Panc1 (cell line): ENCODE measurements at regions not wholly inside any gene's neighbourhood (a gene's known extent, or its start where the extent isn't known, plus 50 kb on each side); places are given as distances from the start of the nearest gene placed in this dataset.

Experiments used
- ATAC-seq: fragments of 200-7000 bp; cut with Tn5 transposase; 2 replicates; pipeline ENCODE4 v1.9.1; 2020; ENCODE audit warnings: mild to moderate bottlenecking, moderate library complexity
- BruUV-seq: library from RNA; stranded (reverse); fragments of 400-500 nt; replicated peaks from 2 replicates; lab custom pipeline; 2021; lab: Mats Ljungman, UMichigan
- CTCF ChIA-PET: fragments of 300-600 bp; sonication (Branson Sonifier 250); formaldehyde crosslinking; loops from one replicate; lab custom pipeline; 2022; ENCODE audit warnings: antibody characterized with exemption; lab: Charles Lee
- POLR2A ChIA-PET: fragments of 300-600 bp; sonication (Branson Sonifier 250); formaldehyde crosslinking; loops from one replicate; lab custom pipeline; 2022; ENCODE audit warnings: antibody characterized with exemption; lab: Charles Lee
- DNase-seq: peaks from one replicate; pipeline ENCODE4 v3.0.0-alpha.2; 2010; ENCODE audit warnings: low read depth, low spot score
- H3K27ac ChIP-seq: 2 replicates; pipeline ENCODE4 v1.5.1; 2011; ENCODE audit warnings: mild to moderate bottlenecking, low read length, inconsistent platforms
- H3K27me3 ChIP-seq: fragments of 200-500 bp; sonication (Bioruptor generic); 2 replicates; pipeline ENCODE4 v1.6.0; 2014; ENCODE audit warnings: low read length, inconsistent platforms; ENCODE audit not compliant: control insufficient read depth, insufficient read depth
- H3K36me3 ChIP-seq: fragments of 200-500 bp; sonication (Bioruptor generic); 2 replicates; pipeline ENCODE4 v1.5.1; 2014; ENCODE audit warnings: inconsistent platforms, mild to moderate bottlenecking, low read length, moderate library complexity; ENCODE audit not compliant: control insufficient read depth, insufficient read depth
- H3K4me1 ChIP-seq: 2 replicates; pipeline ENCODE4 v1.5.1; 2011; ENCODE audit warnings: inconsistent platforms, mild to moderate bottlenecking, low read length, moderate library complexity; ENCODE audit not compliant: control insufficient read depth, insufficient read depth
- H3K4me3 ChIP-seq, 2 experiments: 2 replicates each; pipeline ENCODE4 v1.5.1; 2011 to 2012; ENCODE audit warnings: low read depth in 2 of 2, low read length in 2 of 2, mild to moderate bottlenecking in 2 of 2, inconsistent platforms in 1 of 2, moderate library complexity in 1 of 2
- H3K9me3 ChIP-seq: fragments of 200-500 bp; sonication (Bioruptor generic); 2 replicates; pipeline ENCODE4 v1.5.1; 2014; ENCODE audit warnings: low read depth, mild to moderate bottlenecking, inconsistent platforms, low read length, moderate library complexity; ENCODE audit not compliant: control insufficient read depth, insufficient read depth
- CTCF ChIP-seq: fragments of 450-650 bp; IDR thresholded peaks from 2 replicates; pipeline ENCODE4 v1.5.1; 2017; ENCODE audit warnings: mild to moderate bottlenecking
- POLR2AphosphoS5 ChIP-seq: IDR thresholded peaks from 2 replicates; pipeline ENCODE4 v1.6.1; 2012; ENCODE audit warnings: mild to moderate bottlenecking, low read depth, low read length, moderate library complexity
- REST ChIP-seq, 2 experiments: IDR thresholded peaks; 2 replicates each; pipeline ENCODE4 v1.6.1; 2011 to 2012; ENCODE audit warnings: low read depth in 2 of 2, control low read depth in 1 of 2, low read length in 1 of 2, mild to moderate bottlenecking in 1 of 2, moderate library complexity in 1 of 2; ENCODE audit not compliant: insufficient read depth in 1 of 2
- SIN3A ChIP-seq: IDR thresholded peaks from 2 replicates; pipeline ENCODE4 v1.6.1; 2012; ENCODE audit warnings: low read depth, mild to moderate bottlenecking, low read length, moderate library complexity, borderline replicate concordance; ENCODE audit not compliant: insufficient read depth
- TCF7L2 ChIP-seq: IDR thresholded peaks from 2 replicates; pipeline ENCODE4 v1.6.1; 2011; ENCODE audit warnings: mild to moderate bottlenecking, low read depth, low read length, inconsistent platforms
- in situ Hi-C: cut with HindIII; loops from 2 replicates; pipeline ENCODE4 v1.10.0; 2016; ENCODE audit warnings: low sequenced_read_pairs, low pct_unique_long_range_greater_than_20kb
- intact Hi-C: fragments of 100-400 bp; cut with micrococcal nuclease; formaldehyde crosslinking; loops from one replicate; pipeline ENCODE4 v1.10.0; 2022; ENCODE audit not compliant: unreplicated experiment

GRCh38 chr6:105460860-105461259 is 58.0 kb upstream of the PREP start:
- ChIA-PET POLR2A (no interaction called here), CTCF (no interaction called here)
- no peak for DNase-seq
- Histone ChIP-seq H3K27me3 (no peaks in the 10 kb centered on the region), H3K27ac (no peak overlapping the region), H3K9me3 (peaks cover under 1% of the 10 kb centered on the region; the same call in 1 of the 2 replicates), H3K4me3 (no peak overlapping the region), H3K4me1 (no peaks in the 10 kb centered on the region), H3K36me3 (no peaks in the 10 kb centered on the region)
- ATAC-seq = no peak
- intact Hi-C loops = no loop called here
- in situ Hi-C loops = no loop called here
- TF ChIP-seq CTCF (no peak), SIN3A (no peak), REST (IDR thresholded peaks at IDR 0.05; ENCODE audit: insufficient read depth in 1 of 2, low read depth in 2 of 2, low read length in 1 of 2) (no peak), TCF7L2 (no peak), POLR2AphosphoS5 (no peak)
- BruUV-seq = no TSS peak

GRCh38 chr6:105459864-105460263 is 57.0 kb upstream of the PREP start:
- Histone ChIP-seq H3K36me3 (no peaks in the 10 kb centered on the region), H3K9me3 (no peaks in the 10 kb centered on the region), H3K27me3 (no peaks in the 10 kb centered on the region), H3K4me1 (no peaks in the 10 kb centered on the region), H3K4me3 (no peak overlapping the region), H3K27ac (no peak overlapping the region)
- intact Hi-C loops (no loop called here), in situ Hi-C loops (no loop called here)
- no peak for TF ChIP-seq SIN3A
- POLR2A ChIA-PET = no interaction called here
- CTCF ChIA-PET = no interaction called here
- ATAC-seq = no peak
- no peak for DNase-seq
- no TSS peak for BruUV-seq

- DNase-seq (no peak), ATAC-seq (no peak)
- H3K4me1 ChIP-seq = no peaks in the 10 kb centered on the region
- intact Hi-C loops = no loop called here
- H3K27me3 ChIP-seq = no peaks in the 10 kb centered on the region
- no peaks in the 10 kb centered on the region for H3K36me3 ChIP-seq
- no peak overlapping the region for H3K27ac ChIP-seq
- ChIA-PET CTCF (no interaction called here), POLR2A (no interaction called here)
- TF ChIP-seq POLR2AphosphoS5 (no peak), REST (IDR thresholded peaks at IDR 0.05; ENCODE audit: insufficient read depth in 1 of 2, low read depth in 2 of 2, low read length in 1 of 2) (no peak), CTCF (no peak), SIN3A (no peak), TCF7L2 (no peak)
- no TSS peak for BruUV-seq
- H3K4me3 ChIP-seq = no peak overlapping the region
- in situ Hi-C loops = no loop called here
- H3K9me3 ChIP-seq = no peaks in the 10 kb centered on the region
Observed at GRCh38 chr6:105459049-105459448, 56.2 kb upstream of the PREP start.
